HG02763 (cell line): ENCODE measurements at regions not wholly inside any gene's neighbourhood (a gene's known extent, or its start where the extent isn't known, plus 50 kb on each side); places are given as distances from the start of the nearest gene placed in this dataset.

Source experiments
- ATAC-seq: cut with Tn5 transposase; IDR thresholded peaks from one replicate; pipeline ENCODE4 v1.9.1; 2021; ENCODE audit warnings: mild to moderate bottlenecking, moderate library complexity; ENCODE audit not compliant: unreplicated experiment

DNA sequence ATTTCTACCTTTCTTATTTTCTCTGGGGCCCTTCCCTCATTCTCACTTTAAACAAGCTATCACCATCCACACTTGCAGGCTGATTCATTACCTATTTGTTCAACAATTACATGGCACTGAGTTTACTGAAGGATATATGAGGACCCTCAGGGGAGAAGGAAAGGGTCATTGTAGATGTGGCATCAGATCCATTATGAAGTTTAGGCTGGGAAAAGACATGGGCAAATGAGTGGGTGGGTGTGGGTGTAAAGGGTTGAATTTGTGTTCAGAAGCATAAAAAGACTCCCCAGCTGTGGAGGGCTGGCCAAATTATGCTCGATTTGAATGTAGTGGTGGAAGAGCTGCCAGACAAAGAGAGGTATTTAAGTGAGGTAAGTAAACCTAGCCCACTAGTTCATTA is 55.9 kb upstream of the MTAP start:
- ATAC-seq, result no peak

DNA sequence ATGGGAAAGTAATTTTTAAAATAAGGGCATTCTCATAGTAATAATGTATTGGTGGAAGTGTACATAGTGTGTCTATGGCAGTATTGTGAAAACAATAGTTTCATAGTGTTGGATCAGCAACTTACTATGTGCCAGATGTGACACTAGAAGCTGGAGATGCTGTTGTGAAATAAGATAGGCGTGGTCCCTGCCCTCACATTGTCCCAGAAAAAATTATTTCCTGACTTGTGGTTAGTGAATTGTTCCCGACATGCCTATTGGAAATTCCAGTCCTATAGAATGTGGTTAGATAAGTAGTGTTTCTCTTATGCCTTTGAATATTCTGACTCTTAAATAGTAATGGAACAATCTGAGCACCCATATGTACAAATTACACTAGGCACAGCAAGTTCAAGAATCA is 55.3 kb upstream of the MTAP start:
- ATAC-seq, result no peak

GRCh38 chr9:21750021-21750735 is 52.3 kb upstream of the MTAP start:
- ATAC-seq, result no peak

GRCh38 chr9:21751998-21752397 is 50.4 kb upstream of the MTAP start:
- ATAC-seq, result no peak
